B cell (primary cell): ENCODE measurements at regions not wholly inside any gene's neighbourhood (a gene's known extent, or its start where the extent isn't known, plus 50 kb on each side); places are given as distances from the start of the nearest gene placed in this dataset.

Source experiments
- CTCF ChIP-seq: fragments of 200-600 bp; IDR thresholded peaks from one replicate; pipeline ENCODE4 v1.8.0; 2022; ENCODE audit warnings: antibody characterized with exemption, mild to moderate bottlenecking
- EZH2 ChIP-seq: IDR thresholded peaks from 2 replicates; pipeline ENCODE4 v1.6.1; 2012; ENCODE audit warnings: borderline replicate concordance, low read depth, mild to moderate bottlenecking, moderate library complexity, low read length; ENCODE audit not compliant: insufficient read depth, poor library complexity, severe bottlenecking

GRCh38 chr2:82998781-82999180, 1460.3 kb downstream of the SUCLG1 start:
- no peak for TF ChIP-seq CTCF
- no peak for TF ChIP-seq EZH2
